Common myeloid progenitor, CD34-positive (primary cell): ENCODE measurements at regions not wholly inside any gene's neighbourhood (a gene's known extent, or its start where the extent isn't known, plus 50 kb on each side); places are given as distances from the start of the nearest gene placed in this dataset.

Source experiments
- CTCF ChIA-PET: fragments of 350-600 bp; sonication (Branson Sonifier 250); formaldehyde crosslinking; loops from one replicate; lab custom pipeline; 2021; ENCODE audit warnings: antibody characterized with exemption; lab: Charles Lee
- POLR2A ChIA-PET: fragments of 350-600 bp; sonication (Branson Sonifier 250); formaldehyde crosslinking; loops from one replicate; lab custom pipeline; 2021; ENCODE audit warnings: antibody characterized with exemption; lab: Charles Lee
- DNase-seq, 3 donors: peaks; one replicate each; pipeline versions ENCODE4 v3.0.0 to v3.0.0-alpha.2; 2013
- H3K27ac ChIP-seq, 2 experiments: 1 replicate in 1 of 2; 2 replicates in 1 of 2; pipeline ENCODE4 v1.7.0; 2013; ENCODE audit warnings: inconsistent platforms in 2 of 2, low read length in 2 of 2, mild to moderate bottlenecking in 2 of 2, low read depth in 1 of 2, moderate library complexity in 1 of 2; ENCODE audit not compliant: severe bottlenecking in 2 of 2, insufficient read depth in 1 of 2, poor library complexity in 1 of 2
- H3K27me3 ChIP-seq, 5 experiments: replicated peaks in 2 of 5; 1 replicate in 3 of 5; 2 replicates in 2 of 5; pipeline versions ENCODE4 v1.6.1 to v1.7.0; 2013; ENCODE audit warnings: low read length in 4 of 5, mild to moderate bottlenecking in 2 of 5, moderate library complexity in 2 of 5, inconsistent platforms in 1 of 5; ENCODE audit not compliant: insufficient read depth in 5 of 5, control insufficient read depth in 4 of 5
- H3K36me3 ChIP-seq, 4 experiments: 1 replicate in 2 of 4; 2 replicates in 2 of 4; pipeline versions ENCODE4 v1.6.1 to v1.7.0; 2013; ENCODE audit warnings: low read length in 3 of 4, control low read depth in 1 of 4, mild to moderate bottlenecking in 1 of 4; ENCODE audit not compliant: control insufficient read depth in 4 of 4, insufficient read depth in 4 of 4
- H3K4me1 ChIP-seq, 4 experiments: 1 replicate in 3 of 4; 2 replicates in 1 of 4; pipeline versions ENCODE4 v1.6.1 to v1.7.1; 2013; ENCODE audit warnings: low read length in 3 of 4, mild to moderate bottlenecking in 3 of 4, control low read depth in 1 of 4, inconsistent platforms in 1 of 4, moderate library complexity in 1 of 4; ENCODE audit not compliant: control insufficient read depth in 4 of 4, insufficient read depth in 4 of 4; ENCODE audit errors: control extremely low read depth in 1 of 4
- H3K4me3 ChIP-seq, 7 experiments: 1 replicate in 4 of 7; 2 replicates in 3 of 7; pipeline versions ENCODE4 v1.5.1 to v1.7.0; 2013; ENCODE audit warnings: mild to moderate bottlenecking in 7 of 7, low read length in 6 of 7, moderate library complexity in 6 of 7, inconsistent platforms in 2 of 7, low read depth in 2 of 7, control low read depth in 1 of 7; ENCODE audit not compliant: insufficient read depth in 4 of 7, control insufficient read depth in 1 of 7; ENCODE audit errors: extremely low read depth in 1 of 7
- H3K9me3 ChIP-seq, 5 experiments: 1 replicate in 4 of 5; 2 replicates in 1 of 5; pipeline versions ENCODE4 v1.6.1 to v1.7.1; 2013; ENCODE audit warnings: low read length in 4 of 5, mild to moderate bottlenecking in 2 of 5, inconsistent platforms in 1 of 5, low read depth in 1 of 5, moderate library complexity in 1 of 5; ENCODE audit not compliant: control insufficient read depth in 4 of 5, insufficient read depth in 2 of 5; ENCODE audit errors: control extremely low read depth in 1 of 5
- WGBS: methylation state at CpG from one replicate; pipeline ENCODE4 v1.1.5; 2013; ENCODE audit not compliant: insufficient coverage; 5-methylcytosine and 5-hydroxymethylcytosine counted together

- no peak overlapping the region for H3K27ac ChIP-seq
- H3K9me3 ChIP-seq = no peaks in the 10 kb centered on the region
- no peak for DNase-seq
- WGBS = 98% methylated on average over 12 of the region's 25 CpGs
- no peaks in the 10 kb centered on the region for H3K4me1 ChIP-seq
- ChIA-PET CTCF (no interaction called here), POLR2A (no interaction called here)
- no peaks in the 10 kb centered on the region for H3K27me3 ChIP-seq
- peaks cover 0 to 63% (median 35%) of the 10 kb centered on the region in 4 experiments for H3K36me3 ChIP-seq
- no peak overlapping the region for H3K4me3 ChIP-seq
Observed at GRCh38 chr12:124411281-124411878, 116.5 kb downstream of the RFLNA start.

- Histone ChIP-seq H3K9me3 (no peaks in the 10 kb centered on the region), H3K27ac (no peak overlapping the region), H3K4me3 (no peak overlapping the region), H3K36me3 (peaks cover 0 to 69% (median 35%) of the 10 kb centered on the region in 4 experiments), H3K4me1 (no peaks in the 10 kb centered on the region), H3K27me3 (no peaks in the 10 kb centered on the region)
- DNase-seq = no peak
- WGBS = 98% methylated on average over 12 of the region's 15 CpGs
- ChIA-PET CTCF (no interaction called here), POLR2A (no interaction called here)
Observed at GRCh38 chr12:124410354-124411175, 115.7 kb downstream of the RFLNA start.

GRCh38 chr12:124408822-124409517, 114.1 kb downstream of the RFLNA start:
- Histone ChIP-seq H3K27ac (no peak overlapping the region), H3K4me1 (no peaks in the 10 kb centered on the region)

DNA sequence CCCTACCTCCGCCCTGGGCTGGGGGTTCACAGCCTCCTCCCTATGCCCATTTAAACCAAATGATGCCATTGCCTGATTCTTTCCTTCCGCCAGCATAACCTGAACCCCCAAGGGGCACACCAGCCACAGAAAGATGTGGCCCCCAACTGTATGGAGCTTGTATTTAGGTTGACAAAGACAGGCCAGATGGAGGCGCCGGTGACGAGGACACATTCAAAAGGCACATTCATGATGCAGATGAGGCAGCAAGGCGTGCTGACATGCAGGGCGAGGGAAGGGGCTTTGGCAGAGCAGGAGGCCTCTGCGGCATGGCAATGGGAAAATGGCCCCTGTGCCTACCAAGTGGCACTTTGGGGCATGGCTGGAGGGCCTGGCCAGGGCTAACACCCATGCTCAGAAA, 112.2 kb downstream of the RFLNA start:
- CTCF ChIA-PET = interaction anchor here (1.4 kb wide), 1 partner anchor 12 kb away, joined by 4 read pairs; no protein-coding TSS in a partner anchor
- DNase-seq = no peak
- POLR2A ChIA-PET = no interaction called here
- Histone ChIP-seq H3K9me3 (no peaks in the 10 kb centered on the region), H3K27ac (no peak overlapping the region), H3K27me3 (no peaks in the 10 kb centered on the region), H3K4me1 (no peaks in the 10 kb centered on the region), H3K36me3 (peaks cover 0 to 55% (median 29%) of the 10 kb centered on the region in 4 experiments), H3K4me3 (no peak overlapping the region)
- WGBS = 97% methylated on average over 7 of the region's 8 CpGs

More at GRCh38 chr12:124408822-124409517, 114.1 kb downstream of the RFLNA start:
- DNase-seq = no peak
- no peaks in the 10 kb centered on the region for H3K9me3 ChIP-seq
- H3K27me3 ChIP-seq = no peaks in the 10 kb centered on the region
- POLR2A ChIA-PET = no interaction called here
- CTCF ChIA-PET = interaction anchor here (1.1 to 1.5 kb wide), 5 partner anchors 10 to 20 kb away, joined by 3 to 9 read pairs (median 3); no protein-coding TSS in a partner anchor
- H3K4me3 ChIP-seq = no peak overlapping the region
- peaks cover 0 to 57% (median 29%) of the 10 kb centered on the region in 4 experiments for H3K36me3 ChIP-seq
- 98% methylated on average over 24 of the region's 25 CpGs for WGBS

- POLR2A ChIA-PET = no interaction called here
- H3K36me3 ChIP-seq = peaks cover 0 to 60% (median 34%) of the 10 kb centered on the region in 4 experiments
- no peak for DNase-seq
- no peak overlapping the region for H3K4me3 ChIP-seq
- H3K27ac ChIP-seq = no peak overlapping the region
- WGBS = 100% methylated on average over 7 of the region's 10 CpGs
- no peaks in the 10 kb centered on the region for H3K9me3 ChIP-seq
- no peaks in the 10 kb centered on the region for H3K4me1 ChIP-seq
- no peaks in the 10 kb centered on the region for H3K27me3 ChIP-seq
- CTCF ChIA-PET = interaction anchor here (1.4 kb wide), 1 partner anchor 13 kb away, joined by 4 read pairs; no protein-coding TSS in a partner anchor
Observed at GRCh38 chr12:124406043-124406442, 111.2 kb downstream of the RFLNA start.

- Histone ChIP-seq H3K4me3 (no peak overlapping the region), H3K9me3 (no peaks in the 10 kb centered on the region), H3K27ac (no peak overlapping the region), H3K36me3 (peaks cover 0 to 62% (median 37%) of the 10 kb centered on the region in 4 experiments), H3K4me1 (no peaks in the 10 kb centered on the region), H3K27me3 (no peaks in the 10 kb centered on the region)
- DNase-seq = no peak
- 83% methylated on average over 9 of the region's 15 CpGs for WGBS
- CTCF ChIA-PET = no interaction called here
- POLR2A ChIA-PET = no interaction called here
Observed at GRCh38 chr12:124405592-124405991, 110.7 kb downstream of the RFLNA start.
